K562 (cell line): ENCODE measurements at regions not wholly inside any gene's neighbourhood (a gene's known extent, or its start where the extent isn't known, plus 50 kb on each side); places are given as distances from the start of the nearest gene placed in this dataset.

Source experiments
- ATAC-seq: fragments of 200-7000 bp; cut with Tn5 transposase; 3 replicates; pipeline ENCODE4 v1.9.1; 2020; ENCODE audit warnings: moderate library complexity
- BruUV-seq: library from RNA; stranded (reverse); fragments of 400-500 nt; replicated peaks from 2 replicates; lab custom pipeline; 2021; lab: Mats Ljungman, UMichigan
- CTCF ChIA-PET: fragments of 300-600 bp; formaldehyde crosslinking; extraction: SDS; loops from one replicate; lab custom pipeline; 2021; ENCODE audit warnings: low intra/inter-chr PET ratio; lab: Yijun Ruan, JAX
- POLR2A ChIA-PET: fragments of 300-600, 350-650 bp; sonication (Branson Sonifier 250); formaldehyde crosslinking; extraction: SDS; loops from one replicate; lab custom pipeline; 2021; ENCODE audit warnings: antibody characterized with exemption, inconsistent platforms; lab: Yijun Ruan, JAX
- DNase-seq, 4 experiments: peaks; one replicate each; pipeline versions ENCODE4 v3.0.0 to v3.0.0-alpha.2; 2011 to 2018; ENCODE audit warnings: low spot score in 3 of 4, mixed read lengths in 3 of 4; ENCODE audit errors: extremely low read depth in 1 of 4
- FAIRE-seq: peaks from 2 replicates; lab custom pipeline; 2011; peaks lifted over from hg19 to GRCh38; lab: Jason Lieb, UNC
- H2AFZ ChIP-seq: 2 replicates; pipeline ENCODE4 v1.6.0; 2011; ENCODE audit warnings: low read depth, low read length, control low read depth, inconsistent platforms
- H3K27ac ChIP-seq: fragments of 200-600 bp; 3 replicates; pipeline ENCODE4 v1.8.0; 2011; ENCODE audit warnings: low read depth, mild to moderate bottlenecking, control low read depth, inconsistent platforms, low read length, moderate library complexity, mixed read lengths; ENCODE audit errors: extremely low read depth
- H3K27me3 ChIP-seq, 2 experiments: fragments of 300-600 bp in 1 of 2; 2 replicates in 1 of 2; 3 replicates in 1 of 2; pipeline versions ENCODE4 v1.6.0 to v1.8.0; 2011; ENCODE audit warnings: inconsistent platforms in 2 of 2, low read length in 2 of 2, mild to moderate bottlenecking in 1 of 2, mixed read lengths in 1 of 2, moderate library complexity in 1 of 2; ENCODE audit not compliant: control insufficient read depth in 2 of 2, insufficient read depth in 2 of 2
- H3K36me3 ChIP-seq: fragments of 300-600 bp; 3 replicates; pipeline ENCODE4 v1.8.0; 2011; ENCODE audit warnings: mild to moderate bottlenecking, low read length, inconsistent platforms; ENCODE audit not compliant: control insufficient read depth, insufficient read depth
- H3K4me1 ChIP-seq, 2 experiments: fragments of 200-600 bp in 1 of 2; replicated peaks in 1 of 2; 2 replicates in 1 of 2; 3 replicates in 1 of 2; pipeline versions ENCODE4 v1.5.1 to v1.8.0; 2011; ENCODE audit warnings: inconsistent platforms in 2 of 2, low read length in 2 of 2, mild to moderate bottlenecking in 1 of 2, mixed read lengths in 1 of 2, moderate library complexity in 1 of 2; ENCODE audit not compliant: control insufficient read depth in 2 of 2, insufficient read depth in 2 of 2
- H3K4me2 ChIP-seq: 2 replicates; pipeline ENCODE4 v1.6.1; 2011; ENCODE audit warnings: low read length, control low read depth, inconsistent platforms, mixed read lengths; ENCODE audit not compliant: insufficient read depth
- H3K4me3 ChIP-seq: fragments of 200-600 bp; sonication (generic), shearing (Covaris generic); 2 replicates; pipeline ENCODE4 v1.5.1; 2016; ENCODE audit warnings: control low read depth, inconsistent platforms
- H3K79me2 ChIP-seq: fragments of 200-600 bp; 3 replicates; pipeline ENCODE4 v1.8.0; 2011; ENCODE audit warnings: low read length, inconsistent platforms; ENCODE audit not compliant: control insufficient read depth, insufficient read depth
- H3K9ac ChIP-seq, 2 experiments: 2 replicates each; pipeline versions ENCODE4 v1.6.0 to v1.6.1; 2011; ENCODE audit warnings: low read depth in 2 of 2, low read length in 2 of 2, control low read depth in 1 of 2, inconsistent platforms in 1 of 2, mild to moderate bottlenecking in 1 of 2, mixed read lengths in 1 of 2; ENCODE audit not compliant: insufficient read depth in 1 of 2
- H3K9me1 ChIP-seq: one replicate; pipeline ENCODE4 v1.6.0; 2011; ENCODE audit warnings: inconsistent platforms, mild to moderate bottlenecking, low read length, moderate library complexity; ENCODE audit not compliant: control insufficient read depth, insufficient read depth
- H3K9me3 ChIP-seq: replicated peaks from 2 replicates; pipeline ENCODE4 v1.5.1; 2011; ENCODE audit warnings: low read depth, low read length, inconsistent platforms; ENCODE audit not compliant: control insufficient read depth, insufficient read depth
- H4K20me1 ChIP-seq: replicated peaks from 2 replicates; pipeline ENCODE4 v1.6.1; 2011; ENCODE audit warnings: low read length, inconsistent platforms, mixed read lengths; ENCODE audit not compliant: control insufficient read depth, insufficient read depth
- E2F6 ChIP-seq, 2 experiments: IDR thresholded peaks; 2 replicates each; pipeline ENCODE4 v1.6.1; 2011; ENCODE audit warnings: borderline replicate concordance in 1 of 2, control low read depth in 1 of 2, low read depth in 1 of 2, low read length in 1 of 2, mild to moderate bottlenecking in 1 of 2, mixed read lengths in 1 of 2, moderate library complexity in 1 of 2; ENCODE audit not compliant: insufficient read depth in 1 of 2, insufficient read length in 1 of 2, poor library complexity in 1 of 2, severe bottlenecking in 1 of 2; ENCODE audit errors: extremely low read depth in 1 of 2
- HEY1 ChIP-seq: fragments of 250-450 bp; sonication (Bioruptor Pico); IDR thresholded peaks from 2 replicates; pipeline ENCODE4 v1.5.0; 2020; ENCODE audit warnings: mild to moderate bottlenecking, moderate library complexity, borderline replicate concordance
- NONO ChIP-seq, 2 experiments: fragments of 200-400 bp in 1 of 2; fragments of 450-650 bp in 1 of 2; formaldehyde crosslinking in 1 of 2; IDR thresholded peaks; 2 replicates each; pipeline ENCODE4 v1.6.1; 2017; ENCODE audit warnings: low read depth in 2 of 2, mild to moderate bottlenecking in 2 of 2, moderate library complexity in 2 of 2, low read length in 1 of 2
- YY1 ChIP-seq, 3 experiments: IDR thresholded peaks; 2 replicates each; pipeline ENCODE4 v1.6.1; 2011; ENCODE audit warnings: low read length in 2 of 3, mild to moderate bottlenecking in 2 of 3, moderate library complexity in 2 of 3, borderline replicate concordance in 1 of 3, control low read depth in 1 of 3, low read depth in 1 of 3; ENCODE audit not compliant: insufficient read depth in 3 of 3, insufficient replicate concordance in 2 of 3, control insufficient read depth in 1 of 3, insufficient read length in 1 of 3; ENCODE audit errors: extremely low read depth in 1 of 3
- ZFP30 ChIP-seq: fragments of 250-450 bp; sonication (Bioruptor Pico); IDR thresholded peaks from 2 replicates; pipeline ENCODE4 v1.8.0; 2022; ENCODE audit warnings: moderate library complexity, mild to moderate bottlenecking, inconsistent platforms, borderline replicate concordance
- WGBS: fragments of 100-300 bp; shearing (Covaris generic); methylation state at CpG from one replicate; pipeline ENCODE4 v1.1.6; 2016; ENCODE audit warnings: low coverage, mixed read lengths; ENCODE audit not compliant: insufficient coverage; ENCODE audit errors: missing lambda C conversion rate; 5-methylcytosine and 5-hydroxymethylcytosine counted together
- in situ Hi-C: fragments of 300-500 bp; cut with MboI; formaldehyde crosslinking; loops from 4 replicates; pipeline ENCODE4 v1.15.0; 2018; ENCODE audit warnings: inconsistent platforms, mixed read lengths
- intact Hi-C: fragments of 100-400 bp; cut with micrococcal nuclease; formaldehyde crosslinking; loops from 2 replicates; pipeline ENCODE4 v1.14.2; 2022
- TF ChIP-seq, protein P1 (sequence below): IDR thresholded peaks from 2 replicates; pipeline ENCODE4 v1.6.1; 2011; ENCODE audit not compliant: insufficient read length; ENCODE audit errors: extremely low read depth
- TF ChIP-seq, protein P2 (sequence below): fragments of 250-450 bp; sonication (Bioruptor Pico); IDR thresholded peaks from 2 replicates; pipeline ENCODE4 v1.5.0; 2020; ENCODE audit warnings: mild to moderate bottlenecking

GRCh38 chr12:4069670-4070010 is 196.4 kb upstream of the PARP11 start:
- intact Hi-C loops, result no loop called here
- WGBS, result 0% methylated on average over 3 of the region's 3 CpGs
- DNase-seq, result no peak
- ChIA-PET POLR2A (no interaction called here), CTCF (no interaction called here)
- no peak overlapping the region for H2AFZ ChIP-seq
- no peaks in the 10 kb centered on the region for H3K9me1 ChIP-seq
- H3K27me3 ChIP-seq, result no peaks in the 10 kb centered on the region; a peak in 1 of 5 replicates
- H3K4me3 ChIP-seq, result no peak overlapping the region
- no peak overlapping the region for H3K9ac ChIP-seq
- H3K4me1 ChIP-seq, result no peaks in the 10 kb centered on the region
- in situ Hi-C loops, result no loop called here
- H4K20me1 ChIP-seq, result no peaks in the 10 kb centered on the region
- no peaks in the 10 kb centered on the region for H3K36me3 ChIP-seq
- TF ChIP-seq, protein P1, sequence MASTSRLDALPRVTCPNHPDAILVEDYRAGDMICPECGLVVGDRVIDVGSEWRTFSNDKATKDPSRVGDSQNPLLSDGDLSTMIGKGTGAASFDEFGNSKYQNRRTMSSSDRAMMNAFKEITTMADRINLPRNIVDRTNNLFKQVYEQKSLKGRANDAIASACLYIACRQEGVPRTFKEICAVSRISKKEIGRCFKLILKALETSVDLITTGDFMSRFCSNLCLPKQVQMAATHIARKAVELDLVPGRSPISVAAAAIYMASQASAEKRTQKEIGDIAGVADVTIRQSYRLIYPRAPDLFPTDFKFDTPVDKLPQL, result no peak
- TF ChIP-seq ZFP30 (CRISPR knock-in tag) (no peak), NONO (IDR thresholded peaks at IDR 0.05; ENCODE audit: low read depth in 2 of 2, low read length in 1 of 2) (no peak), HEY1 (CRISPR knock-in tag) (no peak), E2F6 (IDR thresholded peaks at IDR 0.05; ENCODE audit: borderline replicate concordance in 1 of 2, extremely low read depth in 1 of 2, insufficient read depth in 1 of 2, insufficient read length in 1 of 2, low read depth in 1 of 2, low read length in 1 of 2, poor library complexity in 1 of 2, severe bottlenecking in 1 of 2) (no peak), YY1 (IDR thresholded peaks at IDR 0.05; ENCODE audit: borderline replicate concordance in 1 of 3, control insufficient read depth in 1 of 3, extremely low read depth in 1 of 3, insufficient read depth in 3 of 3, insufficient read length in 1 of 3, insufficient replicate concordance in 2 of 3, low read depth in 1 of 3, low read length in 2 of 3) (no peak)
- TF ChIP-seq, protein P2, sequence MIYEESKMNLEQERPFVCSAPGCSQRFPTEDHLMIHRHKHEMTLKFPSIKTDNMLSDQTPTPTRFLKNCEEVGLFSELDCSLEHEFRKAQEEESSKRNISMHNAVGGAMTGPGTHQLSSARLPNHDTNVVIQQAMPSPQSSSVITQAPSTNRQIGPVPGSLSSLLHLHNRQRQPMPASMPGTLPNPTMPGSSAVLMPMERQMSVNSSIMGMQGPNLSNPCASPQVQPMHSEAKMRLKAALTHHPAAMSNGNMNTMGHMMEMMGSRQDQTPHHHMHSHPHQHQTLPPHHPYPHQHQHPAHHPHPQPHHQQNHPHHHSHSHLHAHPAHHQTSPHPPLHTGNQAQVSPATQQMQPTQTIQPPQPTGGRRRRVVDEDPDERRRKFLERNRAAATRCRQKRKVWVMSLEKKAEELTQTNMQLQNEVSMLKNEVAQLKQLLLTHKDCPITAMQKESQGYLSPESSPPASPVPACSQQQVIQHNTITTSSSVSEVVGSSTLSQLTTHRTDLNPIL (CRISPR knock-in tag), result no peak
- no peaks in the 10 kb centered on the region for H3K9me3 ChIP-seq
- no peak for ATAC-seq
- H3K27ac ChIP-seq, result no peak overlapping the region
- H3K79me2 ChIP-seq, result no peaks in the 10 kb centered on the region
- FAIRE-seq, result no peak
- no peak overlapping the region for H3K4me2 ChIP-seq
- BruUV-seq, result no TSS peak
